NCI-H2227 (cell line): ENCODE measurements at regions not wholly inside any gene's neighbourhood (a gene's known extent, or its start where the extent isn't known, plus 50 kb on each side); places are given as distances from the start of the nearest gene placed in this dataset.
"Not testable (repeated sequence)": the region's sequence is repeated elsewhere in the genome, so short reads cannot be mapped to it uniquely, and the experiment has no call there.

Experiments used
- DNase-seq: peaks from one replicate; lab custom pipeline; 2025; ENCODE audit not compliant: unreplicated experiment; lab: John Stamatoyannopoulos, UW

DNA sequence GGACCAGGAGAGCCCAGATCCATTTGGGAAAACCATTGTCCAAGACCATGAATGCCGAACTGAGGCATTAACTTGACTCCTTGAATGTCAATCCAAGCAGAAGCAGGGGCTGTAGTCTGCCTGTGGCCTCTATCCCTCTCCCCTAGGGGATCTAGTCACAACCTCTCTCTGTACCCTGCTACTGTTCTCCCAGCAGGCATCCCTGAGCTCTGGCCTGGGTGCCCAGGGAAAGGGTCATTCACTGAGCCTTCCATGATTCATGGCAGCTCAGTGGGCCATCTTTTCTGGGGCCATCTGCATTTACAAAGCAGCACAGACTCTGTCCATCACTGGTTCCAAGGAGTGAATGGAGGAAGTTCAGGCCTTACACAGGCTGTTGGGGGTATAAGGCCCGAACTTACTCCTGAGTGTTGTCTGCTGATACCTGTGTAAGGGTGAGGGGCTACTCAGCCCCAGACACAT lies 151.8 kb downstream of the ZFP36L2 start:
- no peak for DNase-seq

DNA sequence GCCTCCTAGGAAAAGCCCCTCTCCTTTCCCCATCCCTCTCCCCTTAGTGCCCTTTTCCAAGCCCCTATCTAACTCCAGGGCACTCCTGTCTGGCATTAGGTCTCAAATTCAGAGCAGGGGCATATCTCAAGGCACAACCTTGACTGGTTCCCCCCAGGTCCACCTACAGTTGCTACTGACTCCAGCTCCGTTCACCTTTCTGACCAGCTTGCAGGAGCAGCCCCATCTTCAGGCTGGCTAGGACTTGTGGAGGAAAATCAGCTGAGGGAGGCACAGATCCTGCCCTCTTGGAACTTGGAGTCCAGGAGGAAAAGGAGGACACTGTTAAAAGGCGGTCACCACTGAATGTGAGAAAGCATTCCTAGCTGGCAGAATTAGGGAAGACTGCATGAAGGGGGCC lies 152.4 kb downstream of the ZFP36L2 start:
- no peak for DNase-seq

DNA sequence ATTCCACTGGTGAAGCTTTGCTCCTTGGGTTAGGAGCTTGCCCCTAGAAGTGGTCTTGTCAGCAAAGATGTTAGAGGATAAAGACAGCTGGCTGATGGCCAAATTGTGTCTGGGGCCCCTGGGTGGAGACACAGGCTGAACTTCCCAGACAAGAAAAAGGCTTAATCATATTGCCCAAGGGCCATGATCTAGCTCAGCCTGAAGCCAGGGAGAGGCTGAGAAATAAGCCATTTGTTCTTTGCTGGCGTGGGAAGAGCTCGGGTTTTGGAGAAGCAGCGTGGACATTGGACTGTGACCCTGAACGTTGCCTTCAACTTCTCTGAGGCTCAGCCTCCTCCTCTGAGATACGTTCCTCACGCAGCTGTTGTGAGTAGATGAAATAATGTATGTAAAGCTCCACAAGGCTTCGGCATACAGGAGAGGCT lies 153.0 kb downstream of the ZFP36L2 start:
- no peak for DNase-seq

DNA sequence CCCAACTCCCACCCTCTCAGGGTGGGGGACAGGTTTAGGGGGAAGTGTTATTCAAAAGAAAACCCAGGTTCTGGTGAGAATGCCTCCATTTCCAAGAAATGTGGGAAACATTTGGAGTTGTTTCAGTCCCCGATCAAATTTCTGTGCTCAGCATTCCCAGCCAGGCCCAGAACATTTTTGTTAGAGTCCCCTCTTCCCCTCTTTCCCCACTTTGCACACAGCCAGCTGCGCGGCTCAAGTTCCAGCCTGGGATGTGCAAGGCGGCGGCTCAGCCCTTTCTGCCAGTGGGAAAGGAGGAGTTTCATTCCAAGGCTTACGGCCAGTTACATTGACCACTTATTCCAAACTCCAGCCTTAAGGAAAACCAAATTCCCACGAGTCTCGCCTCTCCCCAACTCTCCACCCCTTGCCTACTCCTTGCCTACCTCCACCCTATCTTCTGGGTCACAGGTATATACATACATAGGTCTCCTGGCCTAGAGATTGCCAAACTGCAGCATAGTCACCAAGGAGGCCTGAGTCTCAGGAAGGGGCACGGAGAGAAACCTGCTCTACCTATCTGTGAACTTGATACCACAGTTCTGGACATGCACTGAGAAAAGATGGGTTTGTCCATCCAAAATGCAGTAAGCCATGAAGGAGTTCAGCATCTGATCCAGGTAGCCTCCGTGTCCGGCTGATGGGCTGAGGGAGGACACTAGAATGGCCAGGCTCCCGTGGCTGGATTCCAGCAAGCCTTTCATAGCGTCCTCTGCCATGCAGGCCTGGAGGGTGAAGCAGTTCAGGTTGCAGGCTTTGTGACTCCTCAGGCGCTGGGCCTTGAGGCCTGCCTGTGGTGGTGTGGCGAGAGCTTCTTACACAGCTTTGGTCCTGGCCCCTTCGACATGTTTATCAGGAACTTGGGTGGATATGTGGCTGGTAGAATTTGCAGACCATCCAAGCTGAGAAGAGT lies 154.5 kb downstream of the ZFP36L2 start:
- no peak for DNase-seq

DNA sequence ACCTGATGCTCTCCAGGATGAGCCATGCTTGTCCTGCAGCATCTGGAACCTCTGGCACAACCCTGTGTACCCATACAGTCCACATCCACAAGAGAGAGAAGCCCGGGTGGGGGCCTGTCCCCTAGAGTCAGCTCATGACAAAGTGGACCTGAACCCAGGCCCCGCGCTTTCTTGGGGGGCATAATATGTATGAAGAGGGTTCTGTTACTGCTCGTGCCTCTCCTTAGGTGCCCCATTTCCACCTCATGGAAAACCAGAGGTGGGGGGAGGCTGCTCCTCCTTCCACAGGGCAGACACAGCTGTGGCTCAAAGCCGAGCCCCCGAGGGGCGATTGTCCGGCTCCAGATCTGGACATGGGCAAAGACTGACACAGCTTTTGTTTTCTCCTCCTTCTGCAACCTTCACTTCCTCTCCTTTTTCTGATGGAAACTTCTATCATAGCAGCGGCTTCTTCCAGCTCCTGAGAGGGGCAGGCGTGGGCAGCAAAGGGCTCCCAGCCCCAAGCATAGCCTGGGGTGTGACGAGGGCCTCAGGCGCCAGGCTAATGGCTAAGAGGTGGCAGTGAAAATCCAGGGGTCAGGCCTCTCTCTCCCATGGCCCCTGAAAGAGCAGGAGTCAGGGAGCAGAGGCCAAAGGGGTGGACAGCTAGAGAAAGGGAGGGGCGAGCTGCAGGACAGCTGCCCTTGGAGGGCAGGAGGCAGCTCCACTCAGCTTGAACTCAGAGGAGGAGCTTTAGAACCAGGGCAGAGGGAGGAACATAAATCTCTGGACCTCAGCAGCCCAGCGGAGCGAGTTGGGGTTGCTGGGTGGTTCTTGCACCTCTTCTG lies 155.5 kb downstream of the ZFP36L2 start:
- DNase-seq: no peak

DNA sequence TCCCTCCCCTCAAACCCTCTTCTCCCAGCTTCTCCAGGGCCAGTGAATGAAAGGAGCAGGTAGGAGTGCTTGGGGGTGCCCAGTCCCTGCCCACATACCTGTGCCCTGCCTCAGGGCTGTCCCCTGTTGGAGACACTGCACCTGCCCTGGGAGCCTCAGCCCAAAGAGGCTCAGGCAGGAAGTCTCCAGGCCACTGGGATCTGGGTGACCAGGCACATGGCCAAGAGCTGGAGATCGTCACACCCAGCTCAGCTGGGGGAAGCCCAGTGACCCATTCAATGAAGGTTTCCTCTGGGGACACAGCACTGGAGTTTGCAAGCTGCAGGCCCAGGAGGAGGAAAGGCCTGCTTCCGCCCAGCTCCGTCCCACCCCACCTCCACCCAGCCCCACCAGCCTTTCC lies 156.4 kb downstream of the ZFP36L2 start:
- no peak for DNase-seq

DNA sequence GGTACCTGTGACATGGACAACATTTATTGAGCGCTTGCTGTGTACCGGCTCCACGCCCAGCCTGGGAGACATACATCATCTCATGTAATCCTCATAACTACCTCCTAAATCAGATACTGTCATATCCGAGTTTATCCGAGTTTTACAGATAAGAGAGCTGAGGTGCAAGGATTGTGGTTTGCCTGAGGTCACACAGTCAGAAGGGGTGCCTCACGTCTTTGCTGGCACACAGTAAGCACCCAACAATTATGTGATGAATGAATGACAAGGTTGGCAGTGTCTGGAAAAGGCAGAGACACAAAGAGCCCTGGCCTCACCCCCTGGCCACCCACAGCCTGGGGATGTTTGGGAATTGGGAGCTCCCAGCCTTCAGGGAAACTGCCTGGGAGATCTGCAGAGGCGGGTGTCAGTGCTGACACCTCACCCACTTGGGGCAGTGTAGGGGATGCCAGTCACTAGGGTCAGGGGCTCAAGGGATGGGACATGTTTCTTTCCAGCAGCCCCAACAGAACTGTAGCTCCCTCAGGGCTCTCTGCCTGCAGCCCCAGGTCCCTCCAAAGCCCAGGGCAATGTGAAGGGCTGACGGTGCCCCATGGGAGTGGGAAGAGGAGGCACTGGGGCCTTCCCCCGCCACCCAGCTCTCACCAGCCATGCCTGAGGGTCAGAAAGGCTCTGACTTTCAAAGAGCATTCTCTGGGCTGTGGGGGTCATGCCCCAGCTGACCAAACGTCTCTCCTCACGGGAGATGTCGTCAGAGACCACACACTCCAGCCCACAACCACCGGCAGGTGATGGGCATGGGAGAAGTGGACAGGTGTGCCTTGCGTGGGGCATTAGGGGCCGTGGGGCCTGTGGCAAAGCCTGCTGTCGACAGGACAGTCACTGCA lies 157.5 kb downstream of the ZFP36L2 start:
- no peak for DNase-seq

DNA sequence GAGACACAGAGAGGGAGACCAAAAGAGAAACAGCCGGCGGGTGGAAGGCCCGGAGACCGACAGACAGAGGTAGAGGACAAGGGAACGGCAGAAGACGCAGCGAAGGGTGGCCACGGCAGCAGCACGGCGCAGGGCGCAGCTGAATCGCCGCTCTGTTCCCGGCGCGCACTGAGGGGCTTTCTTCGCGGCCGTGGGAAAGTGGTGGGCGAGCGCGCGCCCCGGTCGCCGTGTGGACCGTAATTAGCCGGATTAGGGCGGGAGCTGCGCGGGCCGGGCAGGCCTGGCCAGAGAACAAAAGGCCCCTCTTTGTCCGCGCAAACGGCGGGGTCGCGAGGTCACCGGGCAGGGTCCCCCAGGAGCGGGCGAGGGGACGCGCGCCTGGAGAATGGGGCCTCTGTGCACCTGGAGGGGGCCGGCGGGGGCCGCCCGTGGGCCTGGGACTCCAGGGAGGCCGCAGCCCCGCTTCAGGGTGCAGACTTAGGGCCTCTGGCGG lies 158.3 kb downstream of the ZFP36L2 start:
- DNase-seq: no peak

DNA sequence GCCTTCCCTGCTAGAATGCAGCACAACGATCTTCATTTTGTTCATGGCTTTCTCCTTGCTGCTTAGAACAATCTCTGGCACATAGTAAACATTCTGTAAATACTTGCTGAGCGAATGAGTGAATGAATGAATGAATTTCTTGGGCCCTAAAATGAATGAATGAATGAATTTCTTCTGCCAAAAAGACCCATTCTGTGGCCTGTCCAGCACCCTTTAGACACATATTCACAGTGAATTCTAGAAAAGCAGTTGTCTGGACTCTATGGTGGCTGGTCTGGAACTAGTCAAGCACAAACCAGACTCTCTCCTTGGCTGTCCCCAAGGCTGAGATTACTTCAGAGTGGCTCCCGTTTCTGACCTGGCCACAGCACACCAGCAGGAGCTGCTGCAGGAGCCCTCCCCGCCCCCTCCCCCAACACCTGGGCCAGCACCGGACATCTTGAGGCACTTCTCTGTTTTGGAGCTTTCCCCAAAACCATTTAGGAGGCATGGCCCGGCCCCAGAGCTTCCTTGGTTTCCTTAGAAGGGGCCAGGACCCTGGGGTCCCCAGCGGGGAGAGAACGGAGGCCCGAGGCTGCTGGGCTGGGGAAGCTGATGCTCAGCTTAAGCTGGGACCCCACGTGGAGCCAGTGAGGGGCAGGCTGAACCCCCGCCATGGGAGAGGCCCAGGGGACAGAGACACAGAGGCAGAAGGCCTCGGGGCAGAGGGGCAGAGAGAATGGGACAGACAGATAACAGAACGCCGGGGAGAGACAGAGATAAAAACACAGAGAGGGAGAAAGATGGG lies 159.0 kb downstream of the ZFP36L2 start:
- DNase-seq: no peak

DNA sequence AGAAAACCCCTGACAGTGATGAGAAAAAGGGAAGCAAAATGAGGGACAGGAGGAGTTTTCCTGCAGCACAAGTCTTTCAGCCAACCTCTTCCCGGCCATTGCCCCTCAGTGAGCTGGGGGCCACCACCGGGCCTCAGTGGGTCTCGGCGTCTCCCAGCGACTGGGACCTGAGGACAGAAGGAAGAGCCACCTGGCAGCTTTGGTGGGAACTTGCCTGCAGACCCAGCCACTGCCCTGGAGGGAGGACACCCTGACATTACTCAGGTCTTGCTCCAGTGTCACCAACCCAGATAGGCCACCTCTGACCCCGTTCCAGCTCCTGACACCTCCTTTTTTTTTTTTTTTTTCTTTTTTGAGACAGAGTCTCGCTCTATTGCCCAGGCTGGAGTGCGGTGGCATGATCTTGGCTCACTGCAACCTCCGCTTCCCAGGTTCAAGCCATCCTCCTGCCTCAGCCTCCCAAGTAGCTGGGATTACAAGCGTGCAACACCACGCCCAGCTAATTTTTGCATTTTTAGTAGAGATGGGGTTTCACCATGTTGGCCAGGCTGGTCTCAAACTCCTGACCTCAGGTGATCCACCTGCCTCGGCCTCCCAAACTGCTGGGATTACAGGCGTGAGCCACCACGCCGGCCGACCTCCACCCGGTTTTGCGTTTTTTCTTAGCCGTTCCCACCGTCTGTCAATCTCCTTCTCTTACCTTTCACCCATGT lies 159.7 kb downstream of the ZFP36L2 start:
- DNase-seq: not testable (repeated sequence)

DNA sequence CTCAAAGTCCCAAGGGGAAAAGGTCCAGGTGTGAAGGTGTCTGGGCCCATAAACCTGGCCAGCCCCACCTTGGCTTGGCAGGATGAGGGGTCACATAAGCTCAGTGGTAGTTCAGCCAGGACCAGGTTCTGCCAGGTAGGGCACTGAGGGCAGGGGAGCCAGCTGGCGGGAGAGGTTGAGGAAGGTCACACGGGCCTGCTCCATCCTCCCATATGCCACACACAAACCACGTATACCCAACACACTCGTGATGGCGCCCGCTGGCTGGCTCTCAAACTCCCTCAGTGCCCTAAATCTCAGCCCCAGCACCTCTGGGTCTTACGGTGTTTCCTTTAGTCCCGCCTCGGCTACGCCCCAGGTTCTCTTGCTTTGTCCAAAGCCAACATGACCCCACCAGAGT lies 160.5 kb downstream of the ZFP36L2 start:
- DNase-seq: no peak

DNA sequence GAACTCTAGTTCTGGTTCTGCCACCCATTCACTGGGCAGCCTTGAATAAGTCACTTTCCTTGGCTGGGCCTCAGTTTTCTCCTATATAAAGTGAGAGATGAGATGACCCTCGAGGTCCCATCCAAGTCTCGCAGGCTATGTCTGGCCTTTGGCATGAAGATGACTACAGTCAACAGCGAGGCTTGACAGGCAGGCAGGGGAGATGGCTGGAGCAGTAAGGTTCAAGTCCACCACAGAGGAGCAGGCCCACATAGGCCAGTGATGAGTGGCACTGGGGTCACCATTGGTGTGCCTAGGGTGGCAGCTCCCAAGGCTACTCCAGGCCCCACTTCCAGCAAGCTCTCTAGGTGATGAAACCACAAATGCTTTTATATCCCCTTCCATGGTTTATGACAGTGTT lies 161.4 kb downstream of the ZFP36L2 start:
- DNase-seq: no peak

DNA sequence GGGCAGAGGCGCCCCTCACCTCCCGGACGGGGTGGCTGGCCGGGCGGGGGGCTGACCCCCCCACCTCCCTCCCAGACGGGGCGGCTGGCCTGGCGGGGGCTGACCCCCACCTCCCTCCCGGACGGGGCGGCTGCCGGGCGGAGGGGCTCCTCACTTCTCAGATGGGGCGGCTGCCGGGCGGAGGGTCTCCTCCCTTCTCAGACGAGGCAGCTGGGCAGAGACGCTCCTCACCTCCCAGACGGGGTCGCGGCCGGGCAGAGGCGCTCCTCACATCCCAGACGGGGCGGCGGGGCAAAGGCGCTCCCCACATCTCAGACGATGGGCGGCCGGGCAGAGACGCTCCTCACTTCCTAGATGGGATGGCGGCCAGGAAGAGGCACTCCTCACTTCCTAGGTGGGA lies 163.3 kb downstream of the ZFP36L2 start:
- not testable (repeated sequence) for DNase-seq

DNA sequence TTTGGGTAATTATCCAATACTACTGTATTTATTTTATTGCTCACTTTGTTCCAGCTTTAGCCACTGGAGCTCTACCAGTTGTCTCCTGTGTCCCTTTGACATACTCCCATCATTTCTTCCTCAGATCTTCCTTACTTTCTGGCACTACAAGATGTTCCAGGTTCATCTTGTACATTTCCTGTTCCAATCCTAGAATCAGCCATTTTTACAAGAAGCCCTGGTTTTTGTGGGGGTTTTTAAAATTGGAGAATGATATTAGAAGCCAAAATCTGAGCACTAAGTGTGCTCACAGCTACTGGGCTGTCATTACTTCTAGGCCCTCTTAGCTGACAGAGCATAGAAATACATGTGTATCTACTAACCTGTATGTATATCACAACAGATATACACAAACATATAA lies 164.3 kb downstream of the ZFP36L2 start:
- DNase-seq: no peak

DNA sequence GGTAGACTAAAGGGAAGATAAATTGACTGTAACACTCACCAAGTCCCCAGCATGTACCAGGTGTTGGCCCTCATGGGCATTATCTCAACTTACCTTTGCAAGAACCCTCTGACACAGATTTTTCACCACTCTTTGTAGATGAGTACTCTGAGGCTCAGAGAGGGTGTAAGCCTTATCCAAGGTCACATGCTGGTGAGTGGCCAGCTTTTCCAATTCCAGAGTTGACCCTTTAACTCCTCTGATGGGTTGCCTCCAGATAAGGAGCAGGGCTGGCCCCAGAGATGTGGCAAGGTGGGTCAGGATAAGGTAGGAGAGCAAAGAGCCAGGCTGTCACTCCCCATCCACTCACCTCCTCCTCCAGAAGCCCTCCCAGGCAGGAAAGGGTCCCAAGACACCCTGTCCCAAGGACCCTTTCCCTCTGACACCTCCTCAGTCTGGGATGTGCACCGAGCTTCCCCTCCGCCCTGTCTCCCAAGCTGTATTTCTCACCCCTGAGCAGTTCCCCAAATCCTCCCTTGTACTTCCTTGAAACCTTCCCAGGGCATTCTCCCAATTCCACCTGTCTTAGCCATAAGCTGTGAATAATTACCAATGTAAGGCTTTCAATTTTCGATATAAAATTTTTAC lies 165.9 kb downstream of the ZFP36L2 start:
- DNase-seq: no peak

DNA sequence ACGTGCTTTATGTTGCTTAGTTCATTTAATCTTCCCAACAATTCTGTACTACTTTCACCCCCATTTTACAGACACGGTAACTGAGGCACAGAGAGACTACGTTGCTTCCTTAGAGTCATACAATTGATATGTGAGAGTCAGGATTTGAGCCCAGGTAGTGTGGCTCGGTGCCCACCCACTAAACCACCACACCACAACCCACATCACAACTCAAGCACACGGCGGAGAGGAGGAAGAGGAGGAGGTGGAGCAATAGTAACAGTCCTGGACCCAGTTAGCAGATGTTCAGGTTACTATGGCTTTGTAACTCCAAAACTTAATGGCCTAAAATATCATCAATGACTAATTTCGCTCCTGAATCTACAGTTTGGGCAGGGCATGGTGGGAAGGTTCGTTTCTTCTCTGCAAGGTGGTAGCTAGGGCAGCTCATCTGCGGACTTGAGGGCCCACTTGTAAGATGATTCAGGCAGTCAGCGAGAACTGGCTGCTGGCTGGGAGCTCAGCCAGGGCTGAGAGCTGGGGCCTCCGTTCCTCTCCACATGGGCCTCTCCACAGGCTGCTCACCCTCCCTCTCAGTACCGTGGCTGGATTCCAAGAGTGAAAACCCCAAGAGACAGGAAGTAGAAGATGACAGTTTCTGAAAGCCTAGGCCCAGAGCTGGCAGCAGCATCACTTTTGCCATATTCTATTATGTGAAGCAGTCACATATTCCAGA lies 167.1 kb downstream of the ZFP36L2 start:
- no peak for DNase-seq

DNA sequence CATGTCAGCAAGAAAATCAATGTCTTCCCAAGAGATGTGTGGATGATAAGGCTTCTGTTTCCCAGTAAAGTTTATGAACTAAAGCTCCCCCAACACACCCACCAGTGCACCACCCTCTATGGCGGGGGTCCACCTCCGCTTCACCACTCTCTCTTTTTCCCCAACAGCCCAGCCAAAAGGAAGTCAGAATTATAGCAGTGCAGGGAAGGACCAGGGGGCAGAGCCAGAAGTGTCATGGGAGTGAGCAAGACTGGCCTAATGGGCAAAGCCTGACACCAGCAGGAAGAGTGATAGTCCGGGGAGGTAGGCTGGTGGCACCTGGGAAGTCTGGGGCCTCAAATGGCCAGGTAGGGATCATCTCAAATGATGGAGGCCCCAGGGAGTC lies 167.7 kb downstream of the ZFP36L2 start:
- DNase-seq: no peak
